ENCODE measurements at regions not wholly inside any gene's neighbourhood (a gene's known extent, or its start where the extent isn't known, plus 50 kb on each side); places are given as distances from the start of the nearest gene placed in this dataset.

- H3K27ac ChIP-seq (ENCODE audit: low read depth in 2 of 2, low read length in 1 of 2), result no peak overlapping the region
- no peak overlapping the region for H3K4me2 ChIP-seq
- H3K9ac ChIP-seq, result no peak overlapping the region
- no peak overlapping the region for H3K4me3 ChIP-seq (ENCODE audit: low read depth in 2 of 2, low read length in 1 of 2)
- H3K9me3 ChIP-seq, result no peaks in the 10 kb centered on the region
- DNase-seq, result no peak
- H2AFZ ChIP-seq (ENCODE audit: low read depth), result no peak overlapping the region
- H3K9me2 ChIP-seq, result no peaks in the 10 kb centered on the region
- H3K79me2 ChIP-seq (ENCODE audit: insufficient read depth), result no peaks in the 10 kb centered on the region
- H3K27me3 ChIP-seq (ENCODE audit: insufficient read depth), result no peaks in the 10 kb centered on the region
- TF ChIP-seq FOXM1 (IDR thresholded peaks at IDR 0.05; ENCODE audit: low read depth) (no peak), EZH2phosphoT487 (IDR thresholded peaks at IDR 0.05; ENCODE audit: borderline replicate concordance, low read depth) (no peak), CTCF (IDR thresholded peaks at IDR 0.05) (no peak), JUND (IDR thresholded peaks at IDR 0.05) (no peak), NFIC (IDR thresholded peaks at IDR 0.05; ENCODE audit: borderline replicate concordance) (no peak)
- H3K4me1 ChIP-seq (ENCODE audit: control insufficient read depth in 1 of 2, insufficient read depth in 2 of 2, low read depth in 1 of 2, low read length in 1 of 2), result no peaks in the 10 kb centered on the region
- H4K20me1 ChIP-seq (ENCODE audit: insufficient read depth), result no peaks in the 10 kb centered on the region
- CTCF ChIA-PET, result no interaction called here
- POLR2A ChIA-PET, result no interaction called here
- H3K36me3 ChIP-seq (replicated peaks in 1 of 2; ENCODE audit: control insufficient read depth in 1 of 2, insufficient read depth in 2 of 2, low read length in 1 of 2), result no peaks in the 10 kb centered on the region
- H3F3A ChIP-seq (replicated peaks; ENCODE audit: insufficient read depth), result no peaks in the 10 kb centered on the region
Measured at GRCh38 chr12:58196971-58197370, 255.6 kb downstream of the ATP23 start.

- POLR2A ChIA-PET, result no interaction called here
- CTCF ChIA-PET, result interaction anchor here (1.4 kb wide), 1 partner anchor 26 kb away, joined by 3 read pairs; no protein-coding TSS in a partner anchor
- no peaks in the 10 kb centered on the region for H3K36me3 ChIP-seq (replicated peaks in 1 of 2; ENCODE audit: control insufficient read depth in 1 of 2, insufficient read depth in 2 of 2, low read length in 1 of 2)
Measured at GRCh38 chr12:58202933-58203718, 261.8 kb downstream of the ATP23 start.

GRCh38 chr12:58204071-58204470, 262.7 kb downstream of the ATP23 start:
- H3K4me3 ChIP-seq (ENCODE audit: low read depth in 2 of 2, low read length in 1 of 2), result no peak overlapping the region
- whole genome bisulfite sequencing (ENCODE audit: low lambda C conversion rate), result 20% methylated on average over 1 of the region's 1 CpG
- no peak overlapping the region for H3K9ac ChIP-seq
- no peaks in the 10 kb centered on the region for H3K9me3 ChIP-seq
- H3F3A ChIP-seq (replicated peaks; ENCODE audit: insufficient read depth), result no peaks in the 10 kb centered on the region
- peaks cover 0 to 4% of the 10 kb centered on the region in 2 experiments; a peak in 1 of 4 replicates for H3K4me1 ChIP-seq (ENCODE audit: control insufficient read depth in 1 of 2, insufficient read depth in 2 of 2, low read depth in 1 of 2, low read length in 1 of 2)
- H3K36me3 ChIP-seq (replicated peaks in 1 of 2; ENCODE audit: control insufficient read depth in 1 of 2, insufficient read depth in 2 of 2, low read length in 1 of 2), result no peaks in the 10 kb centered on the region
- POLR2A ChIA-PET, result no interaction called here
- no peaks in the 10 kb centered on the region for H3K79me2 ChIP-seq (ENCODE audit: insufficient read depth)
- no peak for DNase-seq
- no peak overlapping the region for H3K27ac ChIP-seq (ENCODE audit: low read depth in 2 of 2, low read length in 1 of 2)
- H2AFZ ChIP-seq (ENCODE audit: low read depth), result no peak overlapping the region
- H4K20me1 ChIP-seq (ENCODE audit: insufficient read depth), result no peaks in the 10 kb centered on the region
- H3K4me2 ChIP-seq, result no peak overlapping the region
- H3K9me2 ChIP-seq, result no peaks in the 10 kb centered on the region
- H3K27me3 ChIP-seq (ENCODE audit: insufficient read depth), result no peaks in the 10 kb centered on the region
- CTCF ChIA-PET, result interaction anchor here (1.4 kb wide), 1 partner anchor 27 kb away, joined by 3 read pairs; no protein-coding TSS in a partner anchor
- TF ChIP-seq GATA2 (CRISPR knock-in tag; IDR thresholded peaks at IDR 0.05) (no peak), FOXJ3 (CRISPR knock-in tag; IDR thresholded peaks at IDR 0.05) (no peak), USF1 (IDR thresholded peaks at IDR 0.05; ENCODE audit: borderline replicate concordance, low read depth) (no peak), ZBTB33 (IDR thresholded peaks at IDR 0.05; ENCODE audit: borderline replicate concordance, low read depth) (no peak), EP300 (IDR thresholded peaks at IDR 0.05; ENCODE audit: borderline replicate concordance in 1 of 2, low read depth in 1 of 2, low read length in 1 of 2) (no peak), FOSL2 (IDR thresholded peaks at IDR 0.05; ENCODE audit: borderline replicate concordance, low read depth) (no peak), MXI1 (IDR thresholded peaks at IDR 0.05; ENCODE audit: low read depth, low read length) (no peak), IRF3 (IDR thresholded peaks at IDR 0.05; ENCODE audit: low read depth, low read length) (no peak), NRF1 (IDR thresholded peaks at IDR 0.05; ENCODE audit: low read depth, low read length) (no peak), SMC3 (IDR thresholded peaks at IDR 0.05; ENCODE audit: low read depth, low read length) (no peak)

More at GRCh38 chr12:58202933-58203718, 261.8 kb downstream of the ATP23 start:
- no peak for TF ChIP-seq TCF12 (IDR thresholded peaks at IDR 0.05)
- H3K79me2 ChIP-seq (ENCODE audit: insufficient read depth), result no peaks in the 10 kb centered on the region
- DNase-seq, result no peak
- H3K27ac ChIP-seq (ENCODE audit: low read depth in 2 of 2, low read length in 1 of 2), result no peak overlapping the region
- H3K4me3 ChIP-seq (ENCODE audit: low read depth in 2 of 2, low read length in 1 of 2), result no peak overlapping the region
- 35% methylated on average over 3 of the region's 3 CpGs for WGBS (ENCODE audit: low lambda C conversion rate)
- no peaks in the 10 kb centered on the region for H3K9me2 ChIP-seq
- peaks cover 0 to 4% of the 10 kb centered on the region in 2 experiments; a peak in 1 of 4 replicates for H3K4me1 ChIP-seq (ENCODE audit: control insufficient read depth in 1 of 2, insufficient read depth in 2 of 2, low read depth in 1 of 2, low read length in 1 of 2)
- H3F3A ChIP-seq (replicated peaks; ENCODE audit: insufficient read depth), result no peaks in the 10 kb centered on the region
- no peak overlapping the region for H3K4me2 ChIP-seq
- no peak overlapping the region for H2AFZ ChIP-seq (ENCODE audit: low read depth)
- H3K9ac ChIP-seq, result no peak overlapping the region
- no peaks in the 10 kb centered on the region for H3K27me3 ChIP-seq (ENCODE audit: insufficient read depth)
- no peaks in the 10 kb centered on the region for H3K9me3 ChIP-seq
- no peaks in the 10 kb centered on the region for H4K20me1 ChIP-seq (ENCODE audit: insufficient read depth)
